NCI-H2107 (cell line): ENCODE measurements at regions not wholly inside any gene's neighbourhood (a gene's known extent, or its start where the extent isn't known, plus 50 kb on each side); places are given as distances from the start of the nearest gene placed in this dataset.
"Not testable (repeated sequence)": the region's sequence is repeated elsewhere in the genome, so short reads cannot be mapped to it uniquely, and the experiment has no call there.

Experiments
- DNase-seq: peaks from one replicate; lab custom pipeline; 2025; lab: John Stamatoyannopoulos, UW

DNA sequence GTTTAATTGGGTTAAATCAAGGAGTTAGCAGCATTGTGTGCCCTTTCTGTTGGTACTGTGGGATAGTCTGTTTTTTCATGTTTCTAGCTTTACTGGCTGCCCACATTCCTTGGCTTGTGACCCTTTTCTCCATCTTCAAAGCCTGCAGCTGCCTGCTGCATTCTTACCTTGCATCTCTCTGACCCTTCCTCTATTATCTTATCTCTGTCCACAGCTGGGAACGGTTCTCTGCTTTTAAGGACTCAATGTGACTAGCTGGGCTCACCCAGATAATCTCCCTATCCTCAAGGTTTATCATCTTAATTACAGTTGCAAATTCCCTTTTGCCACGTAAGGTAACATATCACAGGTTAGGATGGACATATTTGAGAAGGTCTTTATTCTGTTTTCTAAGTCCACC is 199.7 kb downstream of the KCNS3 start:
- DNase-seq, result no peak

DNA sequence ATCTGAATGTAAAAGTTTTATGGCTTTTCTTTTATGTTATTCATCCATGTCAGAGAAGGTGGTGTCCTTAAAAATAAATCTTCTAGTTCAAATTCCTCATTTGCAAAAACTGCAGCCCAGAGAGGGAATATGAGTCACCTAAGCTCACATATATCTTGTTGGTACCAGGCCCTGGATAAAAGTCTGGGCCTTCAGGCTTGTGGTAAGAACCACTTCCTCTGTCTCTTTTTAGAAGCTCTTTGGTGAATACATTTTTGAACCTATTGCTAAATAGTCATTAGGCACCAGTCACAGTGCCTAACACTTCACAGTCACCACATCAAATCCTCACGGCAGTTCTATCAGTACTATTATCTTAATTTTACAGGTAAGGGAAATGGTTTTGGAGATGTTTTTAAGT is 199.2 kb downstream of the KCNS3 start:
- no peak for DNase-seq

DNA sequence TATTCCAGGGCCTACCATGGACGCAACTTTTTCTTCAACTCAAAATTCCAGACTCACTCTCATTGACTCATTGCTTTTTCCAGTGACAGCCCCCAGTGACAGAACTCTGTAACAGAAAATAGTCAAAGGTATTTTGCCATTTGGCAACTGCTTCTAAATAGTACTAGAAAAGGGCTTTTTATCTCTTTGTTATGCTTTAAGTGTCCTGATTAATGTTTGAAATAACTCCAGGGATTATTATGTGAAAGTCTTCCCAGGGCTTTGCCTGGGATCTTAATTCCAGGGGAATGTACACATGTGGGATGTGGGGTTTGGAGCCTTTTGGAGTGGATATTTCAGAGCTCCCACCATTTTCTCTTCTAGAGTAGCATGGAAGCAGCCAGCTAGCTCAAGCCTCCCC is 198.8 kb downstream of the KCNS3 start:
- no peak for DNase-seq

DNA sequence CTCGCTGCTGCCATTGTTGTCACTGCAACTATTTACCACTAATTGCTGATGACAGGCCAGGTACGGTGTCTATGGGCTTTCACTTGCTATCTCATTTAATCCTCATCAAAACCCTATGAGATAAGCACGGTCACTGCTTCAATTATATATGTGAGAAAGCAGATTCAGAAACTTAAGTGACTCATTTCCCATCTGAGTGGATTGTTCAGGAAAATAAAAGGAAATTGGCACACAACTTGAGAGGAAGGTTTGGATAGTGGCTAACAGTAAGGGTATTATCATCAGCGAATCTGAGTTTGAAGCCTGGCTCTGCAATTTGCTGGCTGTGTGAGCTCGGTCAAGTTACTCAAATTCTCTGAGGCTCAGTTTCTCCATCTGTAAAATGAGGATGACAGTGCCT is 196.0 kb downstream of the KCNS3 start:
- DNase-seq, result no peak

DNA sequence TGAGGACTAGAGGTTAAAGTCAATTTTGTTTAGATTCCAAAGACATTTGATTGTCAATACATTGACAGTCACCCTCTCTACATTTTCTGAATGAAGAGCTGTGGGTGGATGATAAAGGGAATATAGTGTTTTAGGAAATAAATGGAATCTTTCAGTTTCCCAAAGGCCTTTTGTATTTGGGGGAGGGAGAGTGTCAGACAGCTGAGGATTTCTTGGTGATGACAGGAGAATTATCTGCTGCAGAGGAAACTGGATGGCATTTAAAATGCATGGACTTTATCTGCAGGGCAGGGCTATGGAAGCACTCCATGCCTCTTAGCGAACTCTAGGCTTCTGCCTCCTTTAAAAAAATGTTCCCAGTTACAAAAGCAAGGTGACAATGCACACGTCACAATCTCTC is 195.1 kb downstream of the KCNS3 start:
- no peak for DNase-seq

DNA sequence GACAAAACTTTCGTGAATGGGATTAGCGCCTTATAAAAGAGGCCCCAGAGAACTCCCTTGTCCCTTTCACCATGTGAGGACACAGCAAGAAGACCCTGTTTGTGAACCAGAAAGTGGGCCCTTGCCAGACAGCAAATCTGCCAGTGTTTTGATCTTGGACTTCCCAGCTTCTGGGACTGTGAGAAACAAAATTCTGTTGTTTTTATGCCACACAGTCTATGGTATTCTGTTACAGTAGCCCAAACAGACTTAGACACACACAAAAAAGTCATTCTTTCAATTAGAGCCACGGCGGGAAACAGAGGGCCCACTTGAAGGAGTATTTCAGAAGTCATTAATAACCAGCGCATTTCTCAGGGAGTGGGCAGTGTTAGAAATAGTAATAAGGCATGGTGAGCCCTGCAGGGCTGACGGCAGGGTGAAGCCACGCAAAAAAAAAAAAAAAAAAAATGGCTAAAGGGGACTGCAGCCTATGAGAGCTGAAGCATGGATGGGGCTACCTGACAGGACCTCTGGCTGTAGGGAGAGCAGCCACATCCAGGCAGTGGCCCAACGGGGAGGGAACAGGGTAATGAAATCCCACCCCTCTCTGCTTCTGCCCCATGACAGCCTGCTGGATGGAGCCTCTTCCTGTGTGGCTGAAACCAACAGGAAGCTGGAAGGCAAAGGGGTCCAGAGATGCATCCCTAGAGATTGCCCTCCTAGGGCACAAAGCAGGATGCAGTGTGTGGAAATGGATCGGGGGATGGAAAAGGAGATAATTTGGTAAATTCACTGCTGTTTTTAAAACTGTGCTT is 189.3 kb downstream of the KCNS3 start:
- DNase-seq, result no peak

DNA sequence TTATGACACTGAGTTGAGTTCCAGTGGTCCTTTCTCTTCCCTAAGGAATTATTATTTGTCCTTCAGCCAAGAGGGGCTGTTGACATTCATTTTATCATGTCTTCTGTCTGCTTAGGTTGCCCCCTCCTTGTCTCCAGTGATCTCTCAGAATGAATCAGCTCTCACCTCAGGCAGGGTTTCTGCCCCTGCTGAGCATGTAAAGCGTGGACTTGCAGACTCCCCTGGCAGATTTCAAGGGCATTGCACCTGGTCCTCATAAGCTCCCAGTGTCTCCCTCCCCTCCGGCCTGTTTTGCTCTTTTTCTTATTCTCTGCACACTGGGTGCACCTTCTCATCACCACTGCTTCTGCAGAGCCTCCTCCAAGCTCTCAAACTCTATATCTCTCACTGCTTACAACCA is 188.4 kb downstream of the KCNS3 start:
- no peak for DNase-seq

DNA sequence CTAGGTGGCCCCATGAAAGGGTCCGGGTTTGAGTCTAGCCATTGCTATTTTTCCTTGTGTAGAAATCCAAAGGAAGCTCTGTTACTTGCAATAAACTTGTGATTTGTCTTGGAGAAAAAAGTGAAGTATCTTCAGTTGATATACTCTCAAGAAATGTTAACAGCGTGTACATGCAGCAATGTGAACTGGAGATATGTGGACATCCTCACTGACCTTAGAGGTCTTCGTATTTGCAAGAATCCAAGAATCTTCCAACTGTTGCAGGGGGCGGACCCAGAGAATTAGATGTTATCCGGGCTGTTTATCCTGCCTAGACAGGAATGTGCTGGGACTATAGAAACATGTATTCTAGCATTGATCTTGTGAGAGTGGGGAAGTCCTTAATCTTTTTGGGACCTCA is 187.6 kb downstream of the KCNS3 start:
- no peak for DNase-seq

DNA sequence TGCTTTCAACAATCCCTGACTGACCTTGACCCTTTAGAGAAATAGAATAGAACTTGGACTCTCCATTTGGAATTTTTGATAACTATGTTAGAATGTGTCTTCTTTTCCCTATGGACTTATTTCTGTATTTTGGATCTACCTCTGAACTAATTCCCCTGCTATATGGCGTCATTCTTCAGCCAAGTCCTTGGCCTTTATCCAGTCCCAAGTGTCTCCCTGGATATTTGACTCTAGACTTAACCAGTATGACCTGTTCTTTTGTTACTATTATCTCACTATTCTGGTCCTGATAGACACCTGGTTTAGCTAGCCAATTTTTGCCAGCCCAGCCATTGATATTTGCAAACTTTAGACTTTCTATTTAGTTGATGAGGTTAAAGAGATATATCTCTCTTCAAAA is 186.8 kb downstream of the KCNS3 start:
- no peak for DNase-seq

DNA sequence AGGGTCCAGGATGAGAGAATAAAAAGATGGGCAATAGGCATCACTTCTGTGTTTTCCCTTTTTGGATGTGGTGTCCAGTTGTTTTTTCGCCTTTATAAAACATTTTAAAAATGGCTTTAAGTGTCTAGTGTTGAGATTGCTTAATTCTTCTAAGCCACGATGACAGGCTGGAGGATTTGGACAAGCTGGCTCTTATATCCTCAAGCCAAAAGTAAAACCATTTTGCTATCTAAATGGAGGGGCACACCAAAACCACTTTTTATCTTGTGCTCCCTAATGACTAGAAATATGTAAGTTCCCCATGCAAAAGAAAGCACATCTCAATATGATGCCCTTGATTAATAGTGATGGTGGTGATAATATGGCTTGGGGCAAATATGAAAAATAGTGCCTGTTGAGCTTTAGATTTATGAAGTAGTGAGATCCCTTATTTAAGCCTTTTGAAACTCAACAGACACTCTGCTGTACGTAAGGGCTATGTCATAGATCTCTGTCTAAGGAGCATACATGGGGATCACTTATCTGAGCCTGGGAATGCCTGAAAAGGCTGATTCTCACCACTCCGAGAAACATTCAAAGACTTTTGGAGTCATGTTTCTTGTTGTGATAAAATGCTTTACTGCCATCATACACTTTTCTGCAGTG is 185.5 kb downstream of the KCNS3 start:
- DNase-seq, result no peak

DNA sequence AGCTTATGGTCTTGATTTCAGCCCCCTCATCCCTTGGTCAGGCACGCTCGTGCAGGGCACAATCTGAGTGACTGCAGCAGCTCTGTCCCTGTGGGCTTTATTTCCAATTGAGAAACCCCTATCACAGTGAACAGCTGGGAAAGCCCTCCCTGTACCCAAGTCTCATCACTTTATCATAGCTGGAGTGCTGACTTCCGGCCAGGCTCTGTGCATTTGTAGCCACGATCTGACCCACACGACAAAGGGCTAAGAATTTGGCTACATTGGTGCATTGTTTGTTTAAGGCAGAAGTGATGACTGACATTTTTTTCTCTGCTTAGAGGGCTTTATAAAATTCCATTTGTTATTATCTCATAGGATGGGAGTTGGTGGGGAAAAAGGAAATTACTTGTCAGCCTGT is 184.4 kb downstream of the KCNS3 start:
- no peak for DNase-seq

DNA sequence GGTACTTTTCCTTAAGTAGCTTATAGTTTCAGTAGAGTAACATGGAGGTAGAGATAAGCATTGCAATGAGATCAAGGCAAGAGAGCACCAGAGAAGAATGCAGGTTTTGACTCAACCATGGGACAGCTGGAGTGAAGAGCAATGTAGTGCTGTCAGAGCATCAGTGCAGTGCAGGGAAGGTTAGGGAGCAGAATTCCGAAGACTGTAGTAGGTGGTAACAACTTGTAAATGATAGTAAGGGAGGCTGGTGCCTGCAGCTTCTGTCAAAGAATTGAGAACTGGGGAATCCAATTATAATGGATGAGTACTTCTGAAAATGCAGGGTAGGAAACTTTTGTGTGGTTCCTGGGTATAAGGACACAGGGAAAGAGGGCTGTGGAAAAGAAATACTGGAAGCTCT is 183.2 kb downstream of the KCNS3 start:
- no peak for DNase-seq

DNA sequence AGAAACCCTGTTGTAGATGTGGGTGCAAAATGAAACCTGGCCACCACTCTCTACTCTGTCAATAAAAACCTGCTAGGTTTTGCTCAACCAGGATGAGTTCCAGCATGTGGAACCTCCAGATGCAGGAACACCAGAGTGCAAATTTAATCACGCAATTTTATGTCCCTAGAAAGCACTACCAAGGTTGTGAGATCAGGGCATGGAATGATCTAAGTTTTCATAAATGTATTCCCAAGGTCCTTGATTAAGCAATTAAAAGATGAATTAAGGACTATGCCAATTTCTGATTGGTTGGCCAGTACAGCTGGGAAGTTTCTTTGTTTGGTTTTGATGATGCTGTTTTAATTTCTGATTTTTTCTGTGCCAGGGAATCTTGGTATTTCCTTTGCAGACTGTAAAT is 179.2 kb downstream of the KCNS3 start:
- DNase-seq, result no peak

DNA sequence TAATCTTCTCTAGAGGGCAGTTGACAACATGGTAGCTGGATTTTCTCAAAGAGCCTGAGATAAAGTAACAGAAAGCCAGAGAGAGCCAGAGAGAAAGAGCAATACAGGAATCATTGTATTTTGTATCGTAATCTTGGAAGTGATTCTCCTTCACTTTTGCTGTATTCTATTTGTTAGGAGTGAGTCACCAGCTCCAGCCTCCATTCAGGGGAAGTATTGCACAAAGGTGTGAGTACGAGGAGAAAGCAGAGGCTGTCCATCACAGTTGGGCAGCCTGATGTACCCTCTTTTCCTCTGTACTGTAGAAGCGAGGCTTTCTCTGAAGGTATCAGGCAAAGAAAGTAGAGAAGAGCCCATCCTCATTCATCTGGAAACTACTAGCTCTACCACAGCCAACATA is 176.8 kb downstream of the KCNS3 start:
- no peak for DNase-seq

DNA sequence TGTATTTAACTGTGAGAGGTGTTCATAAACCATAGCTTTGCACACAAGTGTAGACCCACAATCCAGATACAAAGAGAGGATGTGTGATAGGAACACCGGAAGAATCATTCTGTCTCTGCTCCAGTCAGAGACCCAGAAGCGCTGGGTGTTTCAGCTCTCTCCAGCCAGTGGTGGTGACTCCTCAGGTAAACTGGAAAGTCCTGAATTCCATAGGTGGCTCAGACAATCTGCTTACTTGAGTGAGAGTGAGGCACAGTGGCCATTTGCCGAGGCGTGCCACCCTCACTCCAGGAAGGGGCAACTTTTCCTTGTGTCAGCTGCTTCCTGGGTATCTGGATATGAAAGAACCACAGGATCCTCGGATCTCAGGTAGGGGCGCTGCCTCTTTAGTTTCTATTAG is 171.5 kb downstream of the KCNS3 start:
- DNase-seq, result no peak

DNA sequence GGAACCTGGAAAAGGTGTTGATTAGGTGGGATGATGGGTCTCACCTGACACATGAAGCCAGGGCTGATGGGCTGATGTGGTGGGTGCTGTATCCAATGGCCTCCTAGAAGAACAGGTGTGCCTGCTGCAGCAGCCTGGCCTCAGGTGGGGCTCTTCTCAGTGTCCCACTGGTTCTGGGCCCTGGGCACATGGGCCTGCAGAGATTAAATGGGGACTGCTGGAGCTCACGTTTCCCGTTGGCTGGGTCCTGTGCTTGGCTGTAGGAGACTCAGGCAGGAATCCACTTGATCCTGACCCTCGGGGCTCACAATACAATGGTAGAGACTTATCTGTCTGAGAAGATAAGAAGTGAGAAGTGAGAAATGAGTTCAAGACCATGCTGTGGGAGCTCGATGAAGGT is 170.9 kb downstream of the KCNS3 start:
- DNase-seq, result no peak

DNA sequence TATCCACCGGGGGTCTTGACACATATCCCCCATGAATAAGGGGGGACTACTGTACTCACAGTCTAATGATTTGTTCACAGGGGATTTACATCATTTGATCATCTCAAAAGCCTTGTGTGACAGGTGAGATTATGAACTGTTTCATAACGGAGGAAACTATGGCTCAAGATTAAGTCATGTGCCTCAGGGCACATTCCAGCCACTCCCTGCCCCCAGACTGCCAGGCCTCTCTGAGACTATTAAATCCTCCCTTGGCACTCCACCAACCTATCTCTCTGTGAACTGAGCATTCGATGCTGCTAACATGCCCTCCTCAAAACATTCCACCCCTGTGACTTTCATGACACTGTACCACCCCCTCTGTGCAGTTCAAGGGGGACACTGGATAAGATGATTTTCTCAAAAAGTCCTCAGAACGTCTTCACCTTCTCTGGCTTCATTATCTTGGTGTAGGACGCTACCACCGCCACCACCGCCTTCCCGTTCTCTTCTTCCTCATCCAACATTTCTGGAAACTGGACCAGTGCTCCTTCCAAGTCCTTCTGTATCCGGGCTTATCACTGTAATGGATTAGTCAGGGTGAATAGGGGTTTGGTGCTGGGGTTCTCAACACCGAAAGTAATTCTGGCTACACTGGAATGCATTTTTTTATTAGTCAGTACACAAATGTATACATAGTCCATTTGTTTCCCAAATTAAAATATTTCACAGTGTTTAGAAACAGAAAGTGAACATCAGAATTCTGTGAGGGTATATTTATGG is 169.6 kb downstream of the KCNS3 start:
- DNase-seq, result no peak

DNA sequence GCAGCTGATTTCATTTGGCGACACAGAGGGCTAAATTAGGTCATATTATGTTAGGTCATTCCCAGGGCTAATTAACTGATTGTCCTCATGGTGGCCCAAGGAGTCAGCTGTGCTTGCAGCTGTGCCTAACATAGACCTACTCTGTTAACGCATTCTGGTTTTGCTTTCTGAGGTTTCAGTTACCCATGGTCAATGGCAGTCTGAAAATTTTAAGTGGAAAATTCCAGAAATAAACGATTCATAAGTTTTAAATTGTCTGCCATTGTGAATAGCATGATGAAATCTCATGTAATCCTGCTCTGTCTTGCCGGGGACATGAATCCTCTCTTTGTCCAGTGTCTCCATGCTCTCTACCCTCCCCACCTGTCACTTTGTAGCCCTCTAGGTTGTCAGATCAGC is 168.7 kb downstream of the KCNS3 start:
- DNase-seq, result no peak

DNA sequence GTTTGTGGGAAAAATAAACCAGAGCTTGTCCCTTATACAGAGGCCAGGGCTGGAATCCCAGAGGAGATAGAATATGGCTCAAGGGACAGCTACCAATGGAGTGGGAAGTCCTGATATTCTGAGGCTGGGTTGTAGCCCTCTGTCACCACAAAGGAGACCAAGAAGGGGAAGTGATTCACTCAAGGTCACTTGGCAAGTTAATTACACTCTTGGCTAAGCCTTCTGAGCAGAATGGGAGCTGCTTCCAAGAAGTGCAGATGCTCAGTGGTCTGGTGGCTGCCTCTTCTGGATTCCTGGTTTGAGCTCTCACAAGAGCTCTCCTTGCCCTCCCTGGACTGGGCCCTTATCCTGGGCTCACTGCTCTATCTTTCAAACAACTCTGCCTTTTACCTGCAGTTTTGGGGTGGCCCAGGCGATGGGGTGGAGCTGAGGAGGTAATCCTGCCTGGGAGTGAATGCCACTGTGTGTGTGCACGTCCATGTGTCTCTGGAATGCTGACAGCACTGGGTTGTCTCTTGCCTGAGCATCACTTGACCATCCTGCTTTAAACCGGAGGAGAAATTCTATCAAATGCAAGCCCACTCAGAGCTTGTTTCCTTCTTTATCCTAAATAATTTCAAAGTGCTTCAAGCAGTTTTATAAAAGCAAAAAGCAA is 168.2 kb downstream of the KCNS3 start:
- DNase-seq, result no peak

DNA sequence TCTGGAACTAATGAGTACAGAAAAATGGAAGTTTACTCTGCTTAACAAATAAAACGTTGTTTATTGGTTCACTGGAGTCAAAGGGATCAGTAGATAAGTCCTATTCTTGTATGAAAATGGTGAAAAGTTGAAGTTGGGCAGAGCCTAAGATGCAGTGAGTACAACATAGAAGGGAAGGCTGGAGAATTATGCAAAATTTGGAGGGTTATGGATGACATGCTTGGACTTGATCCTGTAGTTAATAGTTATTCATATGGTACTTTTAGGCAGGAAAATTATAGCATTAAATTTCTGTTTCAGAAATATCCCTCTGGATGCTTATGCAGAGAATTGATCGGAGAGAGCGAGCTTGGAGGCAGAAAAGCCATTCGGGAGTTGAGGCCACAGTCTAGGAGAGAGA is 167.6 kb downstream of the KCNS3 start:
- no peak for DNase-seq

DNA sequence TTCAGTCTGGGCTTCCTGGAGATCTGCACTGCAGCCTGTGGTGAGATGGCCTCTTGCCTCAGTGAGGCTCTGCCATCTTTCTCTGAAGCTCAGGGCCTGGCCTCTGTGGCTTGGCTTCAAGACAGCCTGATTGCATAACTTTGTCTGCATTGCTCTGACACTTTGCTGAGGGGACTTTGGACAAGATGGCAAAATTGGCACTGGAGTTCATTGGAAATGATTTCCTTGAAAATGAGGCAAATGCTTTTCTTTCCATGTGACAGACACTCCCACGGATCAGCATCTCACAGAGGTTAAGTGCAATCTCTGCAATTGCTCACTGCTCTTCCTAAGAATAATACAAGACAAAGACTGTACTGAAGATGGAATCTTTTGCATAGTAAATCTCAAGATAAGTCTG is 166.8 kb downstream of the KCNS3 start:
- no peak for DNase-seq

DNA sequence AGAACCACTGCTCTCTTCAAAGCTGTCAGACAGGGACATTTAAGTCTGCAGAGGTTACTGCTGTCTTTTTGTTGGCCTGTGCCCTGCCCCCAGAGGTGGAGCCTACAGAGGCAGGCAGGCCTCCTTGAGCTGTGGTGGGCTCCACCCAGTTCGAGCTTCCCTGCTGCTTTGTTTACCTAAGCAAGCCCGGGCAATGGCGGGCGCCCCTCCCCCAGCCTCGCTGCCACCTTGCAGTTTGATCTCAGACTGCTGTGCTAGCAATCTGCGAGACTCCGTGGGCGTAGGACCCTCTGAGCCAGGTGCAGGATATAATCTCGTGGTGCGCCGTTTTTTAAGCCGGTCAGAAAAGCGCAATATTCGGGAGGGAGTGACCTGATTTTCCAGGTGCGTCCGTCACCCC is 138.9 kb downstream of the KCNS3 start:
- not testable (repeated sequence) for DNase-seq

DNA sequence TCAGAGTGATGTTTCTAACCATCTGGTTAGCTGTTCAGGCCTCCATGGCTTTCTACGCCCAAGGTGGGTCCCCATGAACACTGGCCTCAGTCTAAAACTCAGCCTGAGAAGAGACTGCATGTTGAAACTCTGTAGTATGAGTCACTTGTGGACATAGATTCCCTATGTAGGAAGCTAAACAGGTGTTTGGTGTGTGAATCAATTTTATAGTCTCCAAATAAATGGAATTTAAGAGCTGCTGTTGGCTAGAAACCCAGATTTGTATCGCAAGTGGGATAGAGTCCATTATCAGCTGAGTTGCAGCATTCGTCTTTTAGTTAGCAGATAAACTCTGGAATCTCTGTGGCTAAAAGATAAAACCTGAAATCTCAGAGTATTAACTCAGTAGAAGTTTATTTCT is 131.4 kb downstream of the KCNS3 start:
- DNase-seq, result no peak
